Skin of body (tissue), 2 donors: ENCODE measurements at regions not wholly inside any gene's neighbourhood (a gene's known extent, or its start where the extent isn't known, plus 50 kb on each side); places are given as distances from the start of the nearest gene placed in this dataset. TPM values are rescaled to one million over a fixed set of nuclear protein-coding genes. Genes with fewer than 3 reads are reported as not detected.

Experiments used
- DNase-seq: peaks from one replicate; lab custom pipeline; 2025; lab: John Stamatoyannopoulos, UW
- small RNA-seq: library from RNA; depleted of rRNA; stranded (forward); fragments of <200 nt; gene quantifications from one replicate; pipeline ENCODE3, GENCODE V24; 2014; ENCODE audit warnings: low replicate concordance

- no peak for DNase-seq
These were observed 123.4 kb upstream of the FOXD3 start for GRCh38 chr1:63198871-63199394.

GRCh38 chr1:63199706-63200335 is 122.5 kb upstream of the FOXD3 start:
- no peak for DNase-seq

- no peak for DNase-seq
These were observed 121.7 kb upstream of the FOXD3 start for GRCh38 chr1:63200676-63201075.

GRCh38 chr1:63203641-63204040 is 118.7 kb upstream of the FOXD3 start:
- no peak for DNase-seq

- no peak for DNase-seq
These were observed 116.6 kb upstream of the FOXD3 start for GRCh38 chr1:63205776-63206175.

GRCh38 chr1:63214553-63214952 is 107.8 kb upstream of the FOXD3 start:
- no peak for DNase-seq

- DNase-seq = no peak
These were observed 98.9 kb upstream of the FOXD3 start for GRCh38 chr1:63223426-63223825.

GRCh38 chr1:63230722-63231121 is 91.6 kb upstream of the FOXD3 start:
- DNase-seq = no peak

- no peak for DNase-seq
These were observed 83.6 kb upstream of the FOXD3 start for GRCh38 chr1:63238721-63239120.

- DNase-seq = no peak
These were observed 77.2 kb upstream of the FOXD3 start for GRCh38 chr1:63245186-63245585.

- DNase-seq = no peak
These were observed 74.2 kb upstream of the FOXD3 start for GRCh38 chr1:63248216-63248615.

GRCh38 chr1:63255153-63255552 is 67.2 kb upstream of the FOXD3 start:
- DNase-seq = no peak

GRCh38 chr1:63261736-63262458 is 60.5 kb upstream of the FOXD3 start:
- DNase-seq = peak; percentile 5

- no peak for DNase-seq
These were observed 60.0 kb upstream of the FOXD3 start for GRCh38 chr1:63262459-63262770.

GRCh38 chr1:63264161-63264560 is 58.2 kb upstream of the FOXD3 start:
- no peak for DNase-seq

- DNase-seq = no peak
These were observed 55.5 kb upstream of the FOXD3 start for GRCh38 chr1:63266857-63267256.

- no peak for DNase-seq
These were observed 53.5 kb upstream of the FOXD3 start for GRCh38 chr1:63268876-63269275.

GRCh38 chr1:63269571-63269970 is 52.8 kb upstream of the FOXD3 start:
- no peak for DNase-seq

Small RNA genes in the stretch of these regions (small RNA-seq; reads per million reads assigned to genes)
- not detected for gene RNA5SP49
